Right renal pelvis (tissue), 4 donors: ENCODE measurements at regions not wholly inside any gene's neighbourhood (a gene's known extent, or its start where the extent isn't known, plus 50 kb on each side); places are given as distances from the start of the nearest gene placed in this dataset.
"Not testable (repeated sequence)": the region's sequence is repeated elsewhere in the genome, so short reads cannot be mapped to it uniquely, and the experiment has no call there.

Experiments
- DNase-seq, 4 donors: peaks; one replicate each; pipeline ENCODE4 v3.0.0-alpha.2; 2013; ENCODE audit warnings: low read depth in 4 of 4, low spot score in 3 of 4, missing footprints in 1 of 4

- no peak for DNase-seq
Measured at GRCh38 chr14:30256627-30257026, 302.3 kb upstream of the G2E3 start.

- no peak for DNase-seq
Measured at GRCh38 chr14:30257946-30258661, 300.9 kb upstream of the G2E3 start.

GRCh38 chr14:30260833-30261607 lies 297.9 kb upstream of the G2E3 start:
- no peak for DNase-seq

GRCh38 chr14:30264161-30264560 lies 294.8 kb upstream of the G2E3 start:
- DNase-seq = no peak

- DNase-seq = no peak
Measured at GRCh38 chr14:30266290-30266689, 292.7 kb upstream of the G2E3 start.

- no peak for DNase-seq
Measured at GRCh38 chr14:30267141-30267540, 291.8 kb upstream of the G2E3 start.

GRCh38 chr14:30270200-30271161 lies 288.5 kb upstream of the G2E3 start:
- DNase-seq = peak; percentile 62 to 70 (median 64)

GRCh38 chr14:30271811-30272323 lies 287.1 kb upstream of the G2E3 start:
- no peak for DNase-seq

GRCh38 chr14:30272848-30273832 lies 285.8 kb upstream of the G2E3 start:
- no peak for DNase-seq

GRCh38 chr14:30275604-30276003 lies 283.4 kb upstream of the G2E3 start:
- no peak for DNase-seq

- no peak for DNase-seq
Measured at GRCh38 chr14:30277268-30277667, 281.7 kb upstream of the G2E3 start.

- DNase-seq = not testable (repeated sequence)
Measured at GRCh38 chr14:30278856-30279255, 280.1 kb upstream of the G2E3 start.

- peak in 1 of 4 donors; percentile 16 for DNase-seq
Measured at GRCh38 chr14:30283822-30284446, 275.0 kb upstream of the G2E3 start.

GRCh38 chr14:30284808-30285207 lies 274.1 kb upstream of the G2E3 start:
- no peak for DNase-seq

GRCh38 chr14:30287579-30288445 lies 271.1 kb upstream of the G2E3 start:
- DNase-seq = no peak

- DNase-seq = no peak
Measured at GRCh38 chr14:30290001-30290400, 269.0 kb upstream of the G2E3 start.

- no peak for DNase-seq
Measured at GRCh38 chr14:30291216-30291615, 267.7 kb upstream of the G2E3 start.

- DNase-seq = no peak
Measured at GRCh38 chr14:30292541-30292940, 266.4 kb upstream of the G2E3 start.
